LNCaP clone FGC (cell line): ENCODE measurements at regions not wholly inside any gene's neighbourhood (a gene's known extent, or its start where the extent isn't known, plus 50 kb on each side); places are given as distances from the start of the nearest gene placed in this dataset.

Experiments used
- DNase-seq: peaks from one replicate; pipeline ENCODE4 v3.0.0-alpha.2; 2011; ENCODE audit warnings: low read depth
- H3K4me3 ChIP-seq: 2 replicates; pipeline ENCODE4 v1.5.1; 2011; ENCODE audit warnings: mild to moderate bottlenecking, low read depth, low read length, control low read depth
- CTCF ChIP-seq: IDR thresholded peaks from 2 replicates; pipeline ENCODE4 v1.5.1; 2012; ENCODE audit warnings: mild to moderate bottlenecking; ENCODE audit not compliant: control insufficient read depth, insufficient read depth; ENCODE audit errors: extremely low read depth

GRCh38 chr3:88509582-88509981, 359.8 kb downstream of the C3orf38 start:
- TF ChIP-seq CTCF: no peak
- H3K4me3 ChIP-seq: no peak overlapping the region
- peak; percentile 13 for DNase-seq

- DNase-seq: no peak
- no peak for TF ChIP-seq CTCF
- H3K4me3 ChIP-seq: no peak overlapping the region
Measured at GRCh38 chr3:88528494-88528893, 378.7 kb downstream of the C3orf38 start.

- H3K4me3 ChIP-seq: no peak overlapping the region
- TF ChIP-seq CTCF: no peak
- DNase-seq: no peak
Measured at GRCh38 chr3:88534534-88534933, 384.8 kb downstream of the C3orf38 start.

GRCh38 chr3:88535563-88535962, 385.8 kb downstream of the C3orf38 start:
- TF ChIP-seq CTCF: no peak
- no peak for DNase-seq

GRCh38 chr3:88542916-88543315, 393.2 kb downstream of the C3orf38 start:
- no peak for DNase-seq
- no peak overlapping the region for H3K4me3 ChIP-seq
- TF ChIP-seq CTCF: no peak

More at GRCh38 chr3:88535563-88535962, 385.8 kb downstream of the C3orf38 start:
- H3K4me3 ChIP-seq: no peak overlapping the region

GRCh38 chr3:88572450-88572849, 422.7 kb downstream of the C3orf38 start:
- no peak for TF ChIP-seq CTCF
- H3K4me3 ChIP-seq: no peak overlapping the region
- DNase-seq: no peak

GRCh38 chr3:88573472-88573871, 423.7 kb downstream of the C3orf38 start:
- no peak overlapping the region for H3K4me3 ChIP-seq
- no peak for TF ChIP-seq CTCF
- DNase-seq: no peak
